ENCODE measurements at regions not wholly inside any gene's neighbourhood (a gene's known extent, or its start where the extent isn't known, plus 50 kb on each side); places are given as distances from the start of the nearest gene placed in this dataset.

DNA sequence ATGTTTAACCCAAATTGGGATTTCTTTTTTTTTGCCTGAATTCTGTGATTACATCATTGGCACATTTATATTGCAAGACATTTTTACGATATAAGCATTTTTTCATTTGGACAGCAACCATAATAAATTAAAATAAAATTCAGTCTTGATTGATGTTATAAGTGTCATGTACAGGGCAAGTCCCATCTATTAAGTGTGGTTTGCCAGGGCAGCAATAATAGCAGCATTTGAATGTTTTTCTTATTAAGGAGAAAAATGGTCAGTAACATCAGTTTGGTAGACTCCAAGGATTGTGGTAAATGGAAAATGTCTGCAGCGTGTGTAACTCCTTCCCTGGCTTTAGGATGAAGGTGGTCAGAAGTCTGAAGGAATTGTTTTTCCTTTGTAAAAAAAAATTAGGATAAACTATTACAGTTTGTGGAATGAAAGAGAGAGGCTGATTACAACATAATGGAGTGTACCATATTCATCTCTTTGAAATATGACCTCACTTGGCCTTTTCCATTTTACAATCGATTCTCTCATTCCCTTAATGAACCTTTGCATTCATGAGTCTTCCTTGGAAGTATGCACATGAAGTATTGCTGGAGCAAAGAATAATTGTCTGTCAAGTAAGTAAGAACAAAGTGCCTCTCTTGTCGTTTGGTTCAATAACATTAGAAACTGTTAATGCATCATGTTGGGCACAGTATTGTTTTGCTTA lies 405.4 kb upstream of the THRB start:
- TF ChIP-seq CTCF (IDR thresholded peaks at IDR 0.05; ENCODE audit: borderline replicate concordance, insufficient read depth, low read depth, low read length): no peak
- H3K4me3 ChIP-seq (ENCODE audit: low read depth, low read length): no peak overlapping the region

GRCh38 chr3:24905266-24905665 lies 410.6 kb upstream of the THRB start:
- no peak for TF ChIP-seq CTCF (IDR thresholded peaks at IDR 0.05; ENCODE audit: borderline replicate concordance, insufficient read depth, low read depth, low read length)
- no peak overlapping the region for H3K4me3 ChIP-seq (ENCODE audit: low read depth, low read length)

GRCh38 chr3:24907106-24907505 lies 412.5 kb upstream of the THRB start:
- TF ChIP-seq CTCF (IDR thresholded peaks at IDR 0.05; ENCODE audit: borderline replicate concordance, insufficient read depth, low read depth, low read length): no peak

GRCh38 chr3:24911076-24911475 lies 416.4 kb upstream of the THRB start:
- no peak for TF ChIP-seq CTCF (IDR thresholded peaks at IDR 0.05; ENCODE audit: borderline replicate concordance, insufficient read depth, low read depth, low read length)
- H3K4me3 ChIP-seq (ENCODE audit: low read depth, low read length): no peak overlapping the region

More at GRCh38 chr3:24907106-24907505, 412.5 kb upstream of the THRB start:
- H3K4me3 ChIP-seq (ENCODE audit: low read depth, low read length): no peak overlapping the region

DNA sequence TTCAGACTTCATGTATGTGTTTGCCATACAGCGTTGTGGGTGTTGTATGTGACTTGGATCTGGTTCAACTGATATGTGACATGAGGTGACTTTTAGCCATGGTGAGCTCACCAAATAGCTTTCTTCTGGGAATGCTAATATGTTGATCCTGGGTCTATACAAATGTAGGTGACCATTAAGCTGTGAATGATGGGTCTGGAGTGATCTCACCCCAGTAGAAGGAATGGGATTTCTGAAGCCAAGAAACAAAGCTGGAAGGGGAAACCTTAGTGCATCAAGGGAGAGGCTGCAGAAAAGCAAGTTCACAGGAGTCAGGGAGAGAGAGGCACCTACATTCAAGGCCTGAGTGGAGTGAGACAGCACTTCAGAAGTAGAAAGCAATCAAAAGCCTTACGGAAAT lies 421.0 kb upstream of the THRB start:
- no peak for TF ChIP-seq CTCF (IDR thresholded peaks at IDR 0.05; ENCODE audit: borderline replicate concordance, insufficient read depth, low read depth, low read length)
- H3K4me3 ChIP-seq (ENCODE audit: low read depth, low read length): no peak overlapping the region

GRCh38 chr3:24917908-24918307 lies 423.3 kb upstream of the THRB start:
- TF ChIP-seq CTCF (IDR thresholded peaks at IDR 0.05; ENCODE audit: borderline replicate concordance, insufficient read depth, low read depth, low read length): no peak
- no peak overlapping the region for H3K4me3 ChIP-seq (ENCODE audit: low read depth, low read length)

GRCh38 chr3:24923570-24923969 lies 428.9 kb upstream of the THRB start:
- H3K4me3 ChIP-seq (ENCODE audit: low read depth, low read length): no peak overlapping the region
- TF ChIP-seq CTCF (IDR thresholded peaks at IDR 0.05; ENCODE audit: borderline replicate concordance, insufficient read depth, low read depth, low read length): no peak
